ENCODE measurements at regions not wholly inside any gene's neighbourhood (a gene's known extent, or its start where the extent isn't known, plus 50 kb on each side); places are given as distances from the start of the nearest gene placed in this dataset.

GRCh38 chr7:156178857-156179256, 366.6 kb upstream of the SHH start:
- TF ChIP-seq CTCF (IDR thresholded peaks at IDR 0.05 in 8 of 11, conservative IDR thresholded peaks at IDR 0.05 in 3 of 11) (no peak), POLR2AphosphoS5 (IDR thresholded peaks at IDR 0.05) (no peak), POLR2A (IDR thresholded peaks at IDR 0.05) (no peak)
